T-helper 1 cell treated with Interleukin-12 subunit alpha and Interleukin-12 subunit beta and Interleukin-4 antibody, amounts not matched to agents 30 μg/mL and 1 μg/mL, for 36 hours (primary cell): ENCODE measurements at regions not wholly inside any gene's neighbourhood (a gene's known extent, or its start where the extent isn't known, plus 50 kb on each side); places are given as distances from the start of the nearest gene placed in this dataset.

Experiments used
- H3K27ac Mint-ChIP-seq: one replicate; pipeline ENCODE4 v1.8.0; 2021; ENCODE audit warnings: mild to moderate bottlenecking, mixed read lengths
- H3K27me3 Mint-ChIP-seq: one replicate; pipeline ENCODE4 v1.8.0; 2021; ENCODE audit warnings: low read depth, mixed read lengths
- H3K36me3 Mint-ChIP-seq: one replicate; pipeline ENCODE4 v1.8.0; 2021; ENCODE audit warnings: low read depth, mixed read lengths
- H3K4me1 Mint-ChIP-seq: one replicate; pipeline ENCODE4 v1.8.0; 2021; ENCODE audit warnings: low read depth, mixed read lengths
- H3K4me3 Mint-ChIP-seq: one replicate; pipeline ENCODE4 v1.8.0; 2021; ENCODE audit warnings: mild to moderate bottlenecking, moderate library complexity, mixed read lengths
- H3K9me3 Mint-ChIP-seq: one replicate; pipeline ENCODE4 v1.8.0; 2021; ENCODE audit warnings: mixed read lengths

DNA sequence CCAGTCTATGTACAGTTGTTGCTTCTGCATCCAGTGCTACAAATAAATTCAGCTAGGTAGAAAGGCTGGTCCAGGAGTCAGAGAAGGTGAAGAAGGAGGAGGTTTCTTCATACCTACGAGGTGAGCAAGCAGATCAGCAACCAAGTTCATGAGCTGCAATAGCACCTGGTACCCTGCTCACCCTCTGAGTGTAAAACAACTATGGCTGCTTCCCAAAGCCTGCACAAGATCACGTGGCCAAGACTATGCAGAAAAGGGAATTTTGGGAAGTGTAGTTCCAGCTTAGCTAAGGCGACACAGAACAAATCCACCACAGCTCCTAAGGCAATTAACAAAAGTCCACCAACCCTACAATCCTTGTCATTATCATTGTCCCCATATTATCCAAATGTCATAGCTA lies 95.9 kb upstream of the AUTS2 start:
- H3K4me1 Mint-ChIP-seq: no peaks in the 10 kb centered on the region
- H3K4me3 Mint-ChIP-seq: no peak overlapping the region
- H3K27me3 Mint-ChIP-seq: no peaks in the 10 kb centered on the region
- H3K36me3 Mint-ChIP-seq: no peaks in the 10 kb centered on the region
- peaks cover 23% of the 10 kb centered on the region for H3K9me3 Mint-ChIP-seq
- H3K27ac Mint-ChIP-seq: no peak overlapping the region

- Mint-ChIP-seq H3K4me1 (no peaks in the 10 kb centered on the region), H3K9me3 (peaks cover 9% of the 10 kb centered on the region), H3K27me3 (no peaks in the 10 kb centered on the region), H3K36me3 (no peaks in the 10 kb centered on the region), H3K27ac (no peak overlapping the region), H3K4me3 (no peak overlapping the region)
These were observed 93.4 kb upstream of the AUTS2 start for GRCh38 chr7:69504733-69505420.

DNA sequence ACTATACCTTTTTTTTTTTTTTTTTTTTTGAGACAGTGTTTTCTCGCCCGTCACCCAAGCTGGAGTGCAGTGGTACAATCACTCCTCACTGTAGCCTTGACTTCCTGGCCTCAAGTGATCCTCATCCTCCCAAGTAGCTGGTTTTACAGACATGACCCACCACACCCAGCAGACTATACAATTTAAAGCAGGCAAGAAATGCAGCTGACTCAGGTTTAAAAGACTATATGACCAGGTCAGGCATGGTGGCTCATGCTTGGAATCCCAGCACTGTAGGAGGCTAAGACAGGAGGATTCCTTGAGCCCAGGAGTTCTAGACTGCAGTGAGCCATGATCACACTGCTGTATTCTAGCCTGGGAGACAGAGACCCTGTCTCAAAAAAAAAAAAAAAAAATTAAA lies 89.5 kb upstream of the AUTS2 start:
- H3K27me3 Mint-ChIP-seq: no peaks in the 10 kb centered on the region
- H3K4me3 Mint-ChIP-seq: no peak overlapping the region
- peaks cover 16% of the 10 kb centered on the region for H3K9me3 Mint-ChIP-seq
- H3K27ac Mint-ChIP-seq: no peak overlapping the region
- no peaks in the 10 kb centered on the region for H3K4me1 Mint-ChIP-seq
- H3K36me3 Mint-ChIP-seq: no peaks in the 10 kb centered on the region

DNA sequence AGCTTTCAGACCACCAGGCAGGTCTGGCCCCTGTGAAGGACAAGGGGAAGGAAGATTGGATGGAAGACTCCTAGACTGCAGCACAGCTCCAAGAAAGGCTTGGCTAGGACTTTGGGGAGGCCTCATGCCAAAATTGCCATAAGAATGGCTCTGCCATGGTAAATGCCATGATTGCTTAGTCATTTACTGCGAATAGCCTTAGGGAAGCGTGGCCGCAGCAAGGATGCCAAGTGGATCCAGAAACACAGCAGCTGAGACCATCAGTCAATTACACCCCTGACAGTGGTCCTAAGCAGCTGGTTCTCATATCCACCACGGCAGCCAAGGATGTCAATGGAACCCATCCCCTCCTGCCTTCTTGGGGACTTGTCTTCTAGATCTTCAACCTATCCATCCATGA lies 88.2 kb upstream of the AUTS2 start:
- Mint-ChIP-seq H3K4me3 (no peak overlapping the region), H3K4me1 (no peaks in the 10 kb centered on the region), H3K36me3 (no peaks in the 10 kb centered on the region), H3K27ac (no peak overlapping the region), H3K9me3 (peaks cover 18% of the 10 kb centered on the region), H3K27me3 (no peaks in the 10 kb centered on the region)

- H3K4me3 Mint-ChIP-seq: no peak overlapping the region
- peaks cover 10% of the 10 kb centered on the region for H3K9me3 Mint-ChIP-seq
- H3K36me3 Mint-ChIP-seq: no peaks in the 10 kb centered on the region
- no peak overlapping the region for H3K27ac Mint-ChIP-seq
- H3K4me1 Mint-ChIP-seq: no peaks in the 10 kb centered on the region
- H3K27me3 Mint-ChIP-seq: no peaks in the 10 kb centered on the region
These were observed 82.6 kb upstream of the AUTS2 start for GRCh38 chr7:69515495-69516212.

DNA sequence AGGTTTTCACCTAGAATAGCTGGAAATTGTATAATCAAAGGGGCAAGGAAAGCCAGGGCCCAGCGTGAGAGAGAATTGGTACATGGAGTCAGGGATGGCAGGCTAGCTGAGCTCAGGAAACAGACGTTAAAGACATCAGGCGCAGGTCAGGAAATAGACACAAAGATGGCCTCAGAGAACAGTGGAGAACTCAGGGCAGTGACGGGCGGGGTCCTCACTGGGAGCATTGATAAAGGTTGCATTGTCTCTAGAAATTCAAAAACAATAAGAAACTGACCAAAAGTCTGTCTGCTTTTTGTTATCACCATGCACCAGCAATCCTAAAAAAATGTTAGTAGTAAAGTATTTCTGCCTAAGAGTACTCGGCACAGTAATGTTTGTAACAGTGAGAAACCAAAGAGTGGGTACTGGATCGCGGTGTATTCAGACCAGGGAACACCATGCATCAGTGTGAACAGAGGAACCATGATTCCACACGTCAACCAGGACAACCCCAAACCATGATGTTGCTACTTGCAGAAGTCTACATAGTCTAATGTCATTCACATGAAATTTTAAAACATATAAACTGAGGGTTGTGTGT lies 81.9 kb upstream of the AUTS2 start:
- H3K4me1 Mint-ChIP-seq: no peaks in the 10 kb centered on the region
- H3K27me3 Mint-ChIP-seq: no peaks in the 10 kb centered on the region
- H3K27ac Mint-ChIP-seq: no peak overlapping the region
- peaks cover 6% of the 10 kb centered on the region for H3K9me3 Mint-ChIP-seq
- H3K36me3 Mint-ChIP-seq: no peaks in the 10 kb centered on the region
- no peak overlapping the region for H3K4me3 Mint-ChIP-seq

DNA sequence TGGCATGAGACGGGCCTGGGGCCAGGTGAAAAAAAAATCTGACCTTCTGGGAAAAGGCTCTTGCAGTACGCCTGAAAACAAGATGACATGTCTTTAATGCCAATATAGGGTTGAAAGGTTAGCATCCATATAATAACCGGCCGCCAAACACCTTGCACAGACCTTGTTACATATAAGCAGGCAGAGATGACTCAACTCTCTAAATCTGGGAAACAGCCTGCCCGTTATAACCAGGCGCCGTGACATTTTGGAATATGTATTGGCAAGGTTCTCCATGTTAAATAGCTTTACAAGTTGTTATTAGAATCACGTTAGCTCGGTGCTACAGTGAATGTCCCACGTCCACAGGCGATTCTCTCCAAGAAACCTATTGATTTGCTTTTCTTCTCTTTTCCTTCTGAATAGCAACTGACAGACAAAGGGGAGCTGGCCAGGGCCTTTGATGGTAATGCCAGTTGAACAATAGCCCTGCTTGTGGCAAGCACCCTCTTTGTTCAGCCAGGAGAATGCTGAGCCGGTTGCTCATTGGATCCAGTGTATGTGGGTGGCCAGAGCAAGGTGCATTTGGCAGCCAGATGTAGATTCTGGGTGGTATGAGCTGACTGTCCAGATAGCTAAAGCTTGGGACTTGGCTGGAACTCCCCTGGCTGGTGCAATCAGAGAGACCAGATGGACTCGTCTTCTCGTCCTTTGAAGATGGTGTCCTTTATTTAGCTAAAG lies 80.1 kb upstream of the AUTS2 start:
- H3K27me3 Mint-ChIP-seq: no peaks in the 10 kb centered on the region
- H3K4me3 Mint-ChIP-seq: no peak overlapping the region
- H3K27ac Mint-ChIP-seq: no peak overlapping the region
- H3K36me3 Mint-ChIP-seq: no peaks in the 10 kb centered on the region
- H3K4me1 Mint-ChIP-seq: no peaks in the 10 kb centered on the region
- H3K9me3 Mint-ChIP-seq: peaks cover 3% of the 10 kb centered on the region

DNA sequence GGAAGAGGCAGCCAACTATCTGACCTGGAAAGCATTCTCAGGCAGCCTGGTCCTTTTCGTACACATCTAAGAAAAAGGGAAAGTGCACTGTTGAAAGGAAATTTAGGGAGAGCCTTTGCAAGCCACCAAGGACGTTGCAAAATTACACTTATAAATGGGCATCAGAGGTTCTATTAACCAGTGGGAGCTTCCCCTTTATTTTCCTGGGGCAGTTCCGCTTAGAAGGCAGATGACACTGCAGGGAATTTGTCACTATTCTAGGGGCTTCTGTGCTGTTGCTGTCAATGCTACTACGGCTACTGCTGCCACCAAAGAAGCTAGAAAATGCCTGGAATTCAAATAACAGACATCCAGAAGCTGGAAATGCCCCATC lies 79.6 kb upstream of the AUTS2 start:
- no peak overlapping the region for H3K4me3 Mint-ChIP-seq
- H3K4me1 Mint-ChIP-seq: no peaks in the 10 kb centered on the region
- no peak overlapping the region for H3K27ac Mint-ChIP-seq
- no peaks in the 10 kb centered on the region for H3K36me3 Mint-ChIP-seq
- H3K27me3 Mint-ChIP-seq: no peaks in the 10 kb centered on the region
- H3K9me3 Mint-ChIP-seq: peaks cover 3% of the 10 kb centered on the region

- H3K27me3 Mint-ChIP-seq: no peaks in the 10 kb centered on the region
- no peaks in the 10 kb centered on the region for H3K4me1 Mint-ChIP-seq
- peaks cover 5% of the 10 kb centered on the region for H3K9me3 Mint-ChIP-seq
- no peaks in the 10 kb centered on the region for H3K36me3 Mint-ChIP-seq
- no peak overlapping the region for H3K4me3 Mint-ChIP-seq
- H3K27ac Mint-ChIP-seq: no peak overlapping the region
These were observed 71.7 kb upstream of the AUTS2 start for GRCh38 chr7:69526570-69526969.

DNA sequence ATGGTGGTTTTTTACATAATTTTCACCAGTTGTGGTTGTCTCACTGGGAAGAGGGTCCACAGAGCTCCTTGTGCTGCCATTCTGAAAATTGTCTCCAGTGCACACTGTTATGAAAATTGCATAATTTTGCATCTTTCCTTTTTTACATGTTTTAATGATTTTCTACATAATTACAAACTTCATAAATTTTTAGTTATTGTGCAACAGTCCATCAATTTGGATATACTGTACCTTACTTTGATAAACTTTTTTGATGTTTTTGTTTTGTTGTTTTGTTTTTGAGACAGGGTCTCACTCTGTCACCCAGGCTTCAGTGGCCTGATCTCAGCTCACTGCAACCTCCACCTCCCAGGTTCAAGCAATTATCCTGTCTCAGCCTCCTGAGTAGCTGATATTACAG lies 70.6 kb upstream of the AUTS2 start:
- no peak overlapping the region for H3K4me3 Mint-ChIP-seq
- no peak overlapping the region for H3K27ac Mint-ChIP-seq
- no peaks in the 10 kb centered on the region for H3K4me1 Mint-ChIP-seq
- H3K9me3 Mint-ChIP-seq: peaks cover 6% of the 10 kb centered on the region
- no peaks in the 10 kb centered on the region for H3K36me3 Mint-ChIP-seq
- no peaks in the 10 kb centered on the region for H3K27me3 Mint-ChIP-seq

DNA sequence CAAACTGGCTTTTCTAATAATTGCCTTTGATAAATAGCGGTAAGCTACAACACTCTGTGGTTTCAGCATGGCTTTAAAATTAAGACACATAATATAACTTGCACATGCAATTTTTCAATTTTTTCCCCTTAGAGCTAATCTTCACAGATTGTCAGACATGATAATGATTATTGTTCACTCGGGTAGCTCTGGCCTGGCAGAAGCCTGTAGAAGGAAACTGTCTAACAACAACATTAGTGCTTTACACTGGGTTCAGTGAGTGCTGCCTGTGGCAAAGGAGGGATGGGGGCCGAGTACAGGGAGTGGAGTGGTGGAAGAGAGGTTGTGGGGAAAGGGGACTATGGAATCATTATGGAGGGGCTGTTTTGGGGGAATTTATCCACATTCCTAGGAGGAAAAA lies 67.2 kb upstream of the AUTS2 start:
- no peak overlapping the region for H3K4me3 Mint-ChIP-seq
- no peaks in the 10 kb centered on the region for H3K36me3 Mint-ChIP-seq
- no peaks in the 10 kb centered on the region for H3K4me1 Mint-ChIP-seq
- no peak overlapping the region for H3K27ac Mint-ChIP-seq
- peaks cover 3% of the 10 kb centered on the region for H3K9me3 Mint-ChIP-seq
- no peaks in the 10 kb centered on the region for H3K27me3 Mint-ChIP-seq

DNA sequence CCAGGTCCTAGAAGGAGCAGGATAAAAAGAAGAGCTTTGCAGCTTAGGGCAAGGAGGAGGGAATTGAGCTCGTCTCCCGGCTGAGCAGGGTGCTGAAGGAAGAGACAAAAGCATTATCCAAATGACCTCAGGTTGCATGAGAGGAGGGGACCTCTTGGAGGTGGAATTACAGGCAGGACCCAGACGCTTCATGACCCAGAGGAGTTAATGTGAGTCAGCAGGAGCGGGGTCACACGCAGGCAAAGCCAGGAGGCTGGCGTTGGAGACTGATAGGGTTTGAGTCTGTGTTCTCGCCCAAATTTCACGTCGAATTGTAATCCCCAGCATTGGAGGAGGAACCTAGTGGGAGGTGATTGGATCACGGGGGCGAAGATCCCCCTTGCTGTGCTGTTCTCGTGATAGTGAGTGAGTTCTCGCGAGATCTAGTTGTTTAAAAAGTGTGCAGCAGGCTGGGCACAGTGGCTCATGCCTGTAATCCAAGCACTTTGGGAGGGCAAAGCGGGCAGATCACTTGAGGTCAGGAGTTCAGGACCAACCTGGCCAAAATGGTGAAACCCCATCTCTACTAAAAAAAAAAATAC lies 63.7 kb upstream of the AUTS2 start:
- H3K27me3 Mint-ChIP-seq: no peaks in the 10 kb centered on the region
- no peak overlapping the region for H3K4me3 Mint-ChIP-seq
- no peaks in the 10 kb centered on the region for H3K36me3 Mint-ChIP-seq
- no peak overlapping the region for H3K27ac Mint-ChIP-seq
- peaks cover 3% of the 10 kb centered on the region for H3K9me3 Mint-ChIP-seq
- no peaks in the 10 kb centered on the region for H3K4me1 Mint-ChIP-seq

- Mint-ChIP-seq H3K9me3 (peaks cover 9% of the 10 kb centered on the region), H3K4me3 (no peak overlapping the region), H3K27ac (no peak overlapping the region), H3K36me3 (no peaks in the 10 kb centered on the region), H3K27me3 (no peaks in the 10 kb centered on the region), H3K4me1 (no peaks in the 10 kb centered on the region)
These were observed 60.6 kb upstream of the AUTS2 start for GRCh38 chr7:69537691-69538090.

- Mint-ChIP-seq H3K36me3 (no peaks in the 10 kb centered on the region), H3K27me3 (no peaks in the 10 kb centered on the region), H3K4me3 (no peak overlapping the region), H3K4me1 (no peaks in the 10 kb centered on the region), H3K9me3 (peaks cover 8% of the 10 kb centered on the region), H3K27ac (no peak overlapping the region)
These were observed 58.7 kb upstream of the AUTS2 start for GRCh38 chr7:69539531-69539930.
